ENCODE measurements at regions not wholly inside any gene's neighbourhood (a gene's known extent, or its start where the extent isn't known, plus 50 kb on each side); places are given as distances from the start of the nearest gene placed in this dataset.

DNA sequence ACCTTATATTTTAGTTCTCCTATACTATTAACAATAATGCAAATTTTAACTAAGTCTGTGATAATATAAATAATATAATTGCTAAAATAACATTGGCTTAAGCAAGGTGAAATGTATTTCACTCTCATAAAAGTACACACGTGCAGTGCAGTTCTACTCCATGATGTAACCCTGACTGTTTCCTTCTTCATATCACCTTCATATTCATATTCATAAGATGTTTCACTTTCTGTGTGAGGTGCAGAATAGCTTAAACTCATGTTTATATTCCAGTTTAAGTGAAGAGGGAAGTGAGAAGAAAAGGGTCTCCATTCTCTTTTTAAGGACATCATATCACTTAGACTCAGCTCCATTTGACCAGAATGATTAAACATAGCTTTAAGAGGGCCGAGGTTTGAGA is 1810.0 kb upstream of the PCDH10 start:
- no peak for TF ChIP-seq EZH2 (IDR thresholded peaks at IDR 0.05)
- no peak for TF ChIP-seq POLR2AphosphoS5 (IDR thresholded peaks at IDR 0.05; ENCODE audit: borderline replicate concordance, low read depth, low read length)

Measured in SK-N-MC (cell line).